Fibroblast of mammary gland (primary cell): ENCODE measurements at regions not wholly inside any gene's neighbourhood (a gene's known extent, or its start where the extent isn't known, plus 50 kb on each side); places are given as distances from the start of the nearest gene placed in this dataset.
A peak's percentile ranks its signal among the peaks of the same experiment; 100 is the strongest.

Source experiments
- DNase-seq: peaks from one replicate; pipeline ENCODE4 v3.0.0-alpha.2; 2010; ENCODE audit warnings: low read depth
- H3K4me3 ChIP-seq: 2 replicates; pipeline ENCODE4 v1.5.1; 2011; ENCODE audit warnings: low read depth, mild to moderate bottlenecking, low read length, moderate library complexity; ENCODE audit not compliant: control insufficient read depth
- CTCF ChIP-seq: conservative IDR thresholded peaks from 2 replicates; pipeline ENCODE4 v1.5.1; 2011; ENCODE audit warnings: low read depth, low read length, inconsistent platforms; ENCODE audit not compliant: control insufficient read depth, insufficient read depth

GRCh38 chr6:56005426-56005825 is 130.0 kb upstream of the BMP5 start:
- no peak for DNase-seq
- TF ChIP-seq CTCF: no peak
- no peak overlapping the region for H3K4me3 ChIP-seq

- no peak for TF ChIP-seq CTCF
- peak; percentile 75 for DNase-seq
- H3K4me3 ChIP-seq: no peak overlapping the region
Observed at GRCh38 chr6:56004426-56004825, 129.0 kb upstream of the BMP5 start.

- no peak overlapping the region for H3K4me3 ChIP-seq
- DNase-seq: no peak
- no peak for TF ChIP-seq CTCF
Observed at GRCh38 chr6:56003616-56004015, 128.2 kb upstream of the BMP5 start.

GRCh38 chr6:56002336-56002735 is 126.9 kb upstream of the BMP5 start:
- DNase-seq: peak; percentile 74
- TF ChIP-seq CTCF: no peak
- H3K4me3 ChIP-seq: no peak overlapping the region

DNA sequence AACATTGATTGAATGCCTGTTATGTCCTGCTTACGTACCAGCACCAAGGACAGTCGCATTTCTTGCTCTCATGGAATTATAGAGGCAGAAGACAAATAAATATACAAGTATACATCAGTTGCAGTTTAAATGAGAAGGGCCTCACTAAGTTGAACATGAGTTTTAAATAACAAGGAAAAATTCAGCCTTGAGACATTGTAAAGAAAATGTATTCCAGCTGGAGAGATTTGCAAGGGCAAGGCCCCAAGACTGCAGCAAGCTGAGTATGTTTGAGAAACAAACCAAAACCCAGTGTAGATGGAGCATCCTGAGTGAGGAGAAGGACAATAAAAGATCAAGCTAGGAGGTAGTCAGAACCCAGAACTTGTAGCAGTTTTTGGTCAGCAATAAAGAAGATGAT is 123.2 kb upstream of the BMP5 start:
- no peak for DNase-seq
- H3K4me3 ChIP-seq: no peak overlapping the region
- TF ChIP-seq CTCF: no peak

DNA sequence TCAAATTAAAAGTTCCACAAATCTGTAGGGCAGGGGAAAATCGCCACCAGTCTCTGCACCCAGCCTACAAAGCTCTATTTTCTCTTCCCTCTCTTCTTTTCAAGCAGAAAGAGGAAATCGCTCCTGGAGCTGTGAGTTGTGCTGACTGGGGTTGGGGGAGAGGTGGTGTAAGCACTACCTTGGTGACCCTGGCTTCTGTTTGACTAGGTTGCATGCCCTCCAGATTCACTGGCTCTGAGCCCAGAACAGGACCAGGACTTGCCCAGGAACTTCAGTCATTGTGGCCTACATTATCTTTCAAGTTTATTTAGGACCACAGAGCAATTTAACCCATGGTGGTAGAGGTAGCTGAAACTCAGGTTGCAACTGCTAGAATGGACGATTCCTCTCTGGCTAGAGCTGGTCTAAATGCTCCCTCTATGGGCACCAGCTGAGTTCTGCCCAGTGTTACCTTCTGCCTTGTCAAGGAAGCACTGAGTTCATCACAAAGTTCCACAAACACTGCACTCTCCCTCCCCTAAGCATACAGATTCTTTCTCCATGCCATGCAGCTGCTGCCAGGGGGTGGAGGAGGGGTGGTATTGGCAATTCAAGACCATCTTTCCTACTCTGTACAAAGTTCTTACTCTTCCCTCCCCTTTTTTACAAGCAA is 122.0 kb upstream of the BMP5 start:
- TF ChIP-seq CTCF: no peak
- DNase-seq: no peak
- no peak overlapping the region for H3K4me3 ChIP-seq

- no peak overlapping the region for H3K4me3 ChIP-seq
- no peak for DNase-seq
- no peak for TF ChIP-seq CTCF
Observed at GRCh38 chr6:55994531-55994930, 119.1 kb upstream of the BMP5 start.
